D721Med (cell line): ENCODE measurements at regions not wholly inside any gene's neighbourhood (a gene's known extent, or its start where the extent isn't known, plus 50 kb on each side); places are given as distances from the start of the nearest gene placed in this dataset.

Experiments used
- DNase-seq: peaks from one replicate; pipeline ENCODE4 v3.0.0; 2011; ENCODE audit warnings: low spot score; ENCODE audit not compliant: insufficient read length
- FAIRE-seq: peaks from 2 replicates; lab custom pipeline; 2011; peaks lifted over from hg19 to GRCh38; lab: Jason Lieb, UNC
- CTCF ChIP-seq: IDR thresholded peaks from 2 replicates; pipeline ENCODE4 v1.5.1; 2012; ENCODE audit warnings: mild to moderate bottlenecking, control low read depth; ENCODE audit not compliant: insufficient read depth; ENCODE audit errors: missing control alignments

GRCh38 chr12:65656156-65656882 is 168.0 kb upstream of the HMGA2 start:
- no peak for FAIRE-seq
- DNase-seq, result no peak
- TF ChIP-seq CTCF, result no peak

DNA sequence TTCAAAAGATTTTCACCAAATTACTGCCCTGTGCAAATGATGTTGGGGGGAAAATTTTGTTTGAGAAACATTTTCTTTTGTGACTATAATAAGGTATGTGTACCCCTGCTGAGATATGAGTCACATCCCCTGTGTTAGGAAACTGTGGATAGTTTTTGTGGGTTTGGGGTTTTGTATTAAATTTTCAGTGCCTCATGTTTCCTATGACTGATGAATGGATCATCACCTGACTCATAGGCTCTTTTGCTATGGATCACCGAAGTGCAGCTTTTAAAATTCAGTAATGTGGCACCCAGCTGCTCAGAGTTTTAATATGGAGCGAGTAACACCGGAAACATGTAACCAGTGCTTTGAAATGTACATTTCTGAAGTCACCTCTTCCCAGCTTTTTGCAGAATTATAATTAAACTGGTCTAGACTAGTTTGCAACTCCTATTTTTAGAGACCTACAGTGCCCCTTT is 167.4 kb upstream of the HMGA2 start:
- FAIRE-seq (no peak), DNase-seq (no peak)

GRCh38 chr12:65657635-65658034 is 166.6 kb upstream of the HMGA2 start:
- DNase-seq (no peak), FAIRE-seq (no peak)
- no peak for TF ChIP-seq CTCF

More for the DNA sequence above, 167.4 kb upstream of the HMGA2 start:
- TF ChIP-seq CTCF, result no peak

GRCh38 chr12:65658360-65658759 is 165.9 kb upstream of the HMGA2 start:
- FAIRE-seq (no peak), DNase-seq (no peak)
- no peak for TF ChIP-seq CTCF

DNA sequence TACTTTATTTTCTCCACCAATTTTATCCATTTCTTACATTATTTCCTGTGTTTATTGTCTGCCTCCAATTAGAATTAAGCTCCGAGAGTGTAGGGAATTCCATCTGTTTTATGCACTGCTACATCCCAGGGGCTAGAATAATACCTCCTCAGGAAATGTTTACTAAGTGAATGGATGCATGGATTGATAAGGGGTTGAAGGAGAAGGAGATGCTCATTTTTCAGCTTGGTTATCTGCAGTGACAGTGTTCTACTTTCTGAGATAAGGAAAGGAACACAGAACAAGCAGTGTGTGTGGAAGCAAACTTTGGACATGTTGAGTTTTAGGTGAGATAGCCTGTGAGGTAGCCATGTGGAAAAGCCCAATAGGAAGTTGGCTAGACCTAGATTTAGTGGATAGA is 164.6 kb upstream of the HMGA2 start:
- no peak for TF ChIP-seq CTCF
- FAIRE-seq, result no peak
- DNase-seq, result no peak

GRCh38 chr12:65660096-65660495 is 164.2 kb upstream of the HMGA2 start:
- no peak for TF ChIP-seq CTCF
- DNase-seq (no peak), FAIRE-seq (no peak)

GRCh38 chr12:65660836-65661235 is 163.4 kb upstream of the HMGA2 start:
- no peak for TF ChIP-seq CTCF
- FAIRE-seq, result no peak
- DNase-seq, result no peak
